GM19438 (cell line): ENCODE measurements at regions not wholly inside any gene's neighbourhood (a gene's known extent, or its start where the extent isn't known, plus 50 kb on each side); places are given as distances from the start of the nearest gene placed in this dataset.
A peak's percentile ranks its signal among the peaks of the same experiment; 100 is the strongest.

Source experiments
- ATAC-seq: cut with Tn5 transposase; IDR thresholded peaks from one replicate; pipeline ENCODE4 v1.9.1; 2021; ENCODE audit warnings: low read depth; ENCODE audit not compliant: unreplicated experiment

DNA sequence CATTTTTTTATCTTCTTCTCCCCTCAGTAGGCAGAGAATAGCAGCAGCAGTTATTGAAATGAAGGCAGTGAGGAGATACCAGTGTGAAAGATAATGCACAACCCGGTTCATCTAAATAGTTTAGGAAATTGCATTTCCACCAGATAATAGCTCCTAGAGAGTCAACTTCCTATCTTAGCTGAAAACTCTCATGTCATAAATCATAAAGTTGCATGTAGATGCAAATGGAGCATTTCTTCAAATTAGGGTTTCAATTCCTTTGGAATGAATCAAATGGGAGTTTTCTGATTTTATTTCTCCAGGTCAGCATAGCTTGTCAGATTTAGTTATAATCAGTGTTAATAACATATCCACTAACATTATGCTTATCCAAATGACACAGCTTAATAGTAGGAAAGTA lies 335.3 kb downstream of the CNTNAP4 start:
- ATAC-seq = no peak

DNA sequence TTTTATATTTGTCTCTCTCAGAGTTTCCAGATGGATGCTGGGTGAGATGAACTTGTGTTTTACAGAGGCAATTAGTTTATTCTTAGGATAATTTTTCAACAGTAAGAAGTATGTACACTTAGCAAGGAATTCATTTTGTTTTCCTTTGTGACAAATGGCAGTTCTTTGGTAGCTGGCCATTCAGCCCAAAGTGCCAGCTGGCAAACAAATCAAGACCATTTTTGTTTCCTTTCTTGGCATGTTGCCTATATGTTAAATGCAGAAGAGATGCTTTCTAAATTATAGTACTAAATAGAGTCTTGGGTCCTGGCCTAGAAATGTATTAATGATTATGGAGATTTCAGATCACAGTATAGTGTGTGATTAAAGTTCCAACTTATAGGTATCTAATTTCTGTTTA lies 337.1 kb downstream of the CNTNAP4 start:
- no peak for ATAC-seq

DNA sequence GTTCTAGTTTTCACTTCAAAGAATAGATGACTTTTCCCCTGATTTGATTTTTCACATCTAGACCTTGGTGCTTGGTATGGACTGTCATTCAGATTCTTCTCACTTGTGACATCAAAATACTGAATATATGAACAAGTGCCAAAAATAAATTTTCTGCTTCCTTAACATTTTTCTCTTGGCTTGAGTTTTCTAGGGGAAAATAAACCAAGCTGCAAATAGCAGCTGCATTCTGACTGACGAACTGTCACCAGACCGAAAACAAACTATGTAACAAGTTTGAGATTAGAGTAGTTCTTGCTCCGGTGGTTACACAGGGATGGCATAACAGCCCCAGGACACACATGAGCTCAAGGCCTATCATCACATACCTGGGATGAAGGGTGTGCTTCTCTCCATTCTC lies 345.7 kb downstream of the CNTNAP4 start:
- ATAC-seq = no peak

DNA sequence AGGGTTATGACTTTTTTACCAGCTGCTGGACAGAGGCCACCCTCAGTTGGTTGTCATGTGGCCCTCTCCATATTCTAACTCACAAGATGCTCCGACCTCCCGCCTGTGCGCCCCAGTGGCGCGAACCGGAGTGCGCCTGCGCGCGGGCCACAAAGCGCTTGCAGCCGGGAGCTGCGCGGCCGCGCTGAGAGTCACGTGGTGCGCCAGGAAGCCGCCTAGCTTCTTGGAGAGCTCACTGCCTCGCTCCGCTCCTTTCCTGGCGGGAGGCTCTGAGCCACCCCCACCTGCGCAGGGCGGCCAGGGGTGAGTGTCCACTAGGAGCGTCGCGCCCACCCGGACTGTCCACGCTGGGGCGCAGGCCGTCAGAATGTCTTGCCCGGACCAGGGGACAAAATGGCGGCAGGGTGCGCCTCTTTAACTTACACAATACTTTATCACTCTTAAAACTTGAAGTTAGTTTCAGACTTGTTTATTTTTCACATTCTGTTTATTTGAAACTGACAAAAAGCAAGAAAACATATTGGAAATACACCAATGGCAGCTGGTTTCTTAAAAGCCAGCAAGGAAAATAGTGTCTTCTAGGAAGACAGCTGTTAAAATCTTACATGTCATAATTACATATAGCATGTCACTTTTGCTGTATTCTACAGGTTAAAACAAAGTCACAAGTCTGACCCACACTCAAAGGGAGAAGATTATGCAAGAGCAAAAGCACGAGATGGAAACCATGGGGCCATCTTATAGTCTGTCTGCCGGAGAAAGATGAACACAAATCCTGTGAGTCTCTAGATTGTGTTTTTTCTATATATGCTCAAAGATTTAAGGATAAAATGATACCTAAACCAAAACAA lies 357.9 kb downstream of the CNTNAP4 start:
- no peak for ATAC-seq

DNA sequence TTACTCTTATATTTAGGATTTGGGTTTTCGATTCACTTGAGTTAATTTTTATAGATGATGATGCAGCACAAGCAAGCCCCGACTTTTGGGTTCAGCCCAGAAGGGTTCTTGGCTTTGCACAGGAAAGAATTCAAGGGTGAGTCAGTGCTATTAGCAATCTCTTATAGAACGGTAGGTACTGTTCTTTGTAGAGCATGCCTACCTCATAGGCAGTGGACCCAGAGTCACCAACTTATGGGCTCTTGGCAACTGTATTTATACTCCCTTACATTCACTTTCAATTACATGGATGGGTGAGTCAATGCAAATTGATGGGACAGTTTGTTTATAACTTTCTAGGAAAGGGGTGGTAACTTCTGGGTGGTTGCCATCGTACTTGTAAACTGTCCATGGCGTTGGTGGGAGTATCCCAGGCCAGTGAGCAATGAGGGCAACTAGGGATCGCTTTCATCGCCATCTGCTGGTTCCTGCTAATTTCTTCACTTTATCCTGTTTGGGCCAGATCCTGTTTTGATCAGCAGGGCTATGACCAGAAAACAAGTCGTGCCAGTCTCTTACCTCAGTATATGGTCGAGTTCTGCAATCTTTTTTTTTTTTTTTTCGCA lies 362.6 kb downstream of the CNTNAP4 start:
- ATAC-seq = no peak

DNA sequence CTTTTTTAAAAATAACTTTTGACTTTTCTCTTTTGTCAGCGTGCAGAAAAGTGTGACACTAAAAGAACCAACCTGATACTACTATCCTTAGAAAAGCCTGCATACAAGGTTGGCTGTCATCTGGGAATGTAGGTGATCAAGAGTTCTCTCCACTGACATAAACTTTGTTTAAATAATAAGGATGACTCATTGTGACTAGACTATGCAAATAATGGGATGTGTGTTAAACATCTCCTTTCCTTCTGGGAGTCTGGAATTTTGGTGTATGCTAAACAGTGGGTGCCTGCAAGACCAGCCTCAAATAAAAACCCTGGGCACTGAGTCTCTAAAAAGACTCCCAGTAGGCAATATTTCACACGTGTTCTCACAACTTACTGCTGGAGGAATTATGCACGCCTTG lies 373.4 kb downstream of the CNTNAP4 start:
- no peak for ATAC-seq

DNA sequence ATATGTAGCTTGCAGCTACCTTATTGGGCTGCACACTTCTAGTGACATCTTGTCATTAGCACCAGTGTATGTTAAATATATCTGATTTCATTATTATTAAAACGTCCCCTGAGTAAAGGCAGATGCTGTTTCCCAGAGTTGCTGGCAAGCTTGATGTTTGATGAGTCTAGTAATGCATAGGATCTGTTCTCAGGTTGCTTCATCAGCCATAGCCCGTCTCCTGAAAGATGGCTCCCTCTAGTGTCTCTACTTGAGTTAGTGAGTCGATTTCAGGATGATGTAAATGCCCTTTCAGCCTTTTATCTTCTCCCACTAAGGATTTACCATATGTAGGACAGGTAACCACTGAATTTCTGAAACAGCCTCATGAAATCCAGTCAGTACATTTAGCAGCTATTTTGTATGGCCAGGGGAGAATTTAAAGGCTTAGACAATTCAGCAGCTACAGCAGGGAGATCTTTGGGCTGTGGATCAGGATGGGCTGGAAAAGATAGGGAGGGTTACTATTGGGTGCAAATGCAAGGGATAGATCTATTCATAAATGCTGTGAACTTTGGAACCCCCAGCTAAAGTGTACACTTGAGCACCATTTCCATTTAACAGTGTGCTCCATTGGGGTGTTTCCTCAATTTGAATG lies 376.3 kb downstream of the CNTNAP4 start:
- no peak for ATAC-seq

DNA sequence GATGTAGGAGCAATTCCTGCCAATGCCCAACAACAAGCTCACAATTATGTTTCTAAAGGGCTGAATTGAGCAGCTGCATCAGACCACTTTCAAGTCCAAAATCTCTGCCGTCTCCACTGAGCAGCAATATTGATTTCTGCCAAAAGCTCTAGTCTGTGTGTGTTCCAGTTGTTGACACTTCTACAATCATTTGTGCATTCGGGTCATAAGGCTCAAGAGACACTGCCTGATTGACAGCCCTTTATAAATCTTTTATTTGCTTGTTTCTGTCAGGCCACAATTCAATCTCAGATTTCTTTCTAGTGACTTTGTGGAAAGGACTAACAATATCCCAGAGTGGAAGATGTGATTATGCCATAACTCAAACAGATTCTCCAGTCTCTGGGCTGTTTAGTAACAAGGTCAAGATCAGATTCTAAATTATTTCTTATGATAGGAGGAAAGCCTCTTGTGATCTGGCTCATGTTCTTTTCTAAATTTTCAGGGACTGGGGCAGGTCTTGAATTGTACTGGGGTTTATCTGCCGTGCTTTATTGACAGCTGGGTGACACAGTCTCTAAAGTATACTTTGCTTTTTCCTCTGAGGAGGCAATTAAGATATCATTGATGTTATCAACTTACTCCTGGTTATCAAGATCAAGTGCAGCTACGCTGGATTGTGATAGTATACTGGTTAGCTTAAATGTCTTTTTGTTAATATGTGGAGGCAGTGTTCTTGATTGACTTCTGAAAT lies 377.1 kb downstream of the CNTNAP4 start:
- no peak for ATAC-seq

DNA sequence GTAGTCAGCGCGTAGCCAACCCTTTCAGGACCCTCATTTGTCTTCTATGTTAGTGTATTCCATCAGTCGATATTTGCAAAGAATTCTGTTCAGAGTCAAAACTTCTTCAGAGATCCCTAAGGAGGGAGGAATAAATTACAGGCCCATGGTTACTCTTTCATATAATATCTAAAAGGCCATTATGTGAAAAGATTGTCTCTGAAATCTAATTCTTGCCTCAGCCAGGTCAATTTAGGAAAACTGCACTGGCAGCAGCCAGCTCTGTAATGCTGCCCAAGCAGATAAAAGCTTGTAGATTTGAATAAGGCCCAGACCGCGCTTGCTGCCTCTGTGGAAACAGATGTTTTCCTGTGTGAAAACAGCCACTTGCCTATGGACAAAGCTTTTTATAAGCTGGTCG lies 379.8 kb downstream of the CNTNAP4 start:
- ATAC-seq = no peak

DNA sequence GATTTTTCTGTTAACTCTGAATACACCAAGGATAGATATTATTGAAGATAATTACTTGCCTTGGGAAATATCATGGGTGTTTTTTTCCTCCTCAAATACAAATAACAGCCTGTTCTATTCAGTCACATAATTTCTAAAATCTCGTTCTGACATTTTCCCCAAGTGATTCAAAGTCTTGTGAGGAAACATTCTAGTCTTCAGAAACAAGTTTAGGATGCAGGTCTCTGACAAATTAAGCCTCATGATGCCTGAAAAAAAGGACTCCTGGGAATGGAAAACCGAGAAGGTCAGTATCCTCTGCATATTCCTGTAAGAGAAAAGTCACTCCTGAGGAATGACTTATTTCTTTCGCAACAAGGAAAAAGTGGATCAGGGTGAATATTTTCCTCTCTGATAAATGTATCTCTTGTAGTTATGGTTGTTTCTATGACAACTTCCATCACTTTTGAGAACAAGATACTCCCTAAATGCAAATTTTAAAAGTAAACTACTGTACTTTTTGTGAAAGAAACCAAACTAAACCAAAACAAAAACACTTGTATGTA lies 384.6 kb downstream of the CNTNAP4 start:
- no peak for ATAC-seq

DNA sequence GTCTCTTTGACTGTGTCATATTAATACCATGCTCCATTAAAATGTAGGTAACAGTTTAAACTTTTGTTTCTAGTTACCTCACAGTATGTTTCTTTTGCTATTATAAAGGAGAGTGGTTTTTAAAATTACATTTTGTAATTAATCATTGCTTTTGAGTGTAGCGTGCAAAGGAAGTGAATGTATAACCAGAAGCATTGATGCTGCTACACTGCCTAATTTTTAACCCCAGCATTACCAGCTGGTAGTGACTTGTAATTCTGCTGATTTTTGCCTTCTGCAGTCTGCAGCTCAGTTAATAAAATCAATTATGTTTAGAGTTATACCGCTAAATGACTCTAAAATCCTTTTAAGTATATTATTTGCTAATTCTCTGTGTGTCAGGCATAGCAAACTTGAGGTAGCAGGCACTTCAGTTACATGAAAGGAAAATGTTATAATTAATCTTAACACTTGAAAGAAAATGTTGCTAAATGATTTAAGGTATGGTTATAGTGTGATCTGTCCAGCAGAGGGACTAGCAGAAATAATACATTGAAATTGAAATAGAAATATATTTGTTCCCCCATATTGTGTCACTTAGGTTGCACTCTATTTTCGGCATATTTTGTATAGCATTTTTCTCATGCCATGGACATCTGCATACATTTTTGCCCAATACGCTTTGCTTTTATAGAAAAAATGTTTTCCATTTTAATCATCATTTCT lies 388.5 kb downstream of the CNTNAP4 start:
- ATAC-seq = no peak

DNA sequence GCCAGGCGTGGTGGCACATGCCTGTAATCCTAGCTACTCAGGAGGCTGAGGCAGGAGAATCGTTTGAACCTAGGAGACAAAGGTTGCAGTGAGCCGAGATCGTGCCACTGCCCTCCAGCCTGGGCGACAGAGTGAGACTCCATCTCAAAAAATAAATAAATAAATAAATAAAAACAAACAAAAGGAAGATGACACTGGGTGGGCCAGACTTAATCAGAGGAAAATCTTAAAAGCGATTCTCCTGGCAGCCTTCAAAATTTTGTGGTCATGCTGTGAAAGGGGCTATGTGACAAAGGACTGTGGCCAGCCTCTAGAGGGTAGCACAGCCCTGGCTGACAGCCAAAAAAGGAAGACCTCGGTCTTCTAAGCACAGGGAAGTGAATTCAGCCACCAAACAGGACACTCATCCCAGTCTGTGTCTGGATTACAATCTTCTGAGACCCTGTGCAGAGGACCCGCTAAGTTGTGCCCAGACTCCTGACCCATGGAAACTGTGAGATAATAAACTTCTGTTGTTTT lies 391.1 kb downstream of the CNTNAP4 start:
- ATAC-seq = no peak

DNA sequence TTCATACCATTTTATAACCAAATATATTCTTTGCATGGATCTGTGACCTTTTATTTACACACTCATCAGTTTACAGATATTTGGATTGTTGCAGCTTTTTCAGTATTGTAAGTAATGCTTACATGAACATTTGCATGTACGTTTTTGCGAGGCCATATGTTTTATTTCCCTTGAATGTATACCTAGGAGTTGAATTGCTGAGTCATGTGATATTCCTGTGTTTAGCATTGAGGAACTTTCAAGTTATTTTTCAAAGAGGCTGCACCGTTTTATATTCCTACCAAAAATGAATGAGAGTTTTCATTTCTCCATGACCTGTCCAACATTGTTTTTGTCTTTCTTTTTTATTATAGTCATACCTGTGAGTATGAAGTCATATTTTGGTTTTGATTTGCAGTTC lies 392.1 kb downstream of the CNTNAP4 start:
- no peak for ATAC-seq

DNA sequence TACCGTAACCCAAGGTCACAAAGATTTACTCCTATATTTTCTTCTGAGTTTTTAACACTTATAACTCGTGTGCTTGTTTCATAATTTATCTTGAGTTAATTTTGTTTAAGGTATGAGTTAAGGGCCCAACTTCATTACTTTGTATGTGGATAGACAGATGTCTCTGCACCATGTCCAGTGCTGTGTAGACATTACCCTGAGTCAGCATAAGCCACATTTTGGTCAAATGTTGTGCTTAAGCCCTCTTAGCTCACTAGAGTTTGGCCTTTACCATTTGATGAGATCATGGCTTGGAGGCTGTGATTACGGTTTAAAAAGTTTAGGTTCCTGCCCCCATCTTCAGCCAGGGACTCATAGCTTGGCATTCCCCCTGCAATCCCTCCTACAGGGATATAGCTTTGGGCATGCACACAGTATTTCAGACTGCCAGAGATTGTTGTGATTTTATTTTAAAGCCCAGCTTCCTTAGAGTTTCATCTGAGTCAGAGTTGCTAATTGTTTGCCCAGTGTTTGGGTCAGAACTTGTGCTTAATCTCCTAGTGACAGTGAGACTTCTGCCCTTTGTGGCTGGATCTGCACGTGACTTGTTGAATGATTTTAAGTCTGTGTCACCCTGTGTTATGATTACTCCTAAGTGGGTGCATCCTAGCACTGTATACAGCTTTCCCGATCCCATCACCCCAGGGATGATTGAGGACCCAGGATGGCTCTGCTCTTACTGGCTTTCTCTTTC lies 393.1 kb downstream of the CNTNAP4 start:
- no peak for ATAC-seq

DNA sequence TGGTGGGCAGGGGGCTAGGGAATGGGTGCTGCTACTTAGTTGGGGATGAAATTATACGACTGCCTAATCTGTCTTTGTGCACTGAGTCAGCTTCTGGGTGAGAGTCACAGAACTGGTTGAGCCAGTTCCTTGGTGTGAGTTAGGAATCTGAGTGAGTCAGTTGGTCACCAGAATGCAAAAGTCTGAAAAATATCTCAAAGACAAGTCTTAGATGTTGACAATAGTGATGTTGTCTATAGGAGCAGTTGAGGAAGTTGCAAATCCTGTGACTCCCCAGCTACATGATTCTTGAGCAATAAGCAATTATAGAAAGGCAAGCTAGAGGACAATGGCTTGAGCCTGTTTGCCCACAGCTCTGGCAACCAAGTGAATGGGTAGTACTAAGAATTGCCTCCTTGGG lies 399.2 kb downstream of the CNTNAP4 start:
- no peak for ATAC-seq

DNA sequence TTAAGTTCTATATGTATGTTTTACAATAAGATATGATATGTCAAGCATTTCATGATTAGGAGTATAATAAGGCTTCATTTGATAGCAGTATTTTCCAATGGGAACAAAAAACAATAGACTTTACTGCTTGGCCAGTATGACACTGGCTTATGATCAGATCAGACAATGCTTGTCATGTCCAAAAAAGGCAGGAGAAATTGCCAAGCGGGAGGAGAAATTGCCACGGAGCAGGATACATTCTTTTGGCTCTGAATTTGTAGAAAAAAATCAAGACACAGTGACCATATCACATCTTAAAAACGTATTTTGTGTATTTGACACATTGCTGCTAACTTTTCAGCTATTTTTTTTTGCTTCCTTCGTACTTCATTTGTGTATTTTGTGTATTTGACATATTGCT lies 404.1 kb downstream of the CNTNAP4 start:
- no peak for ATAC-seq

DNA sequence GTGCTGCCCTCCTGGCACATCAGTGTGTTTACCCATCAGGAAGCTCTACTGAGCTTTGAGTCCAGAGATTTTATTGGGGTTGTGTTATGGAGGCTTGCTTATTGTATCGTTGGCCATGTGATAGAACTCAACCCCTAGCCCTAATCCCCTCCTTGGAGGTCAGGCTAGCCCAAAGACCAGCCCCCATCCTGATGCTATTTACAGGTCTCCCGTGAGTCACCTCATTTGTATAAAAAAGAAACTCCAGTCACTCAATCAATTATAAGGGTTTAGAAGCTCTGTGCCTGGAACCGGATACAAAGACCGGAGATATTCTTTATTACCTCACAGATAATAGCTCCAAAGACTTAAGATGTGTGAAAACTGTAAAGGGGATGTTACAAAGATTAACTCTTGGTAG lies 405.9 kb downstream of the CNTNAP4 start:
- no peak for ATAC-seq

DNA sequence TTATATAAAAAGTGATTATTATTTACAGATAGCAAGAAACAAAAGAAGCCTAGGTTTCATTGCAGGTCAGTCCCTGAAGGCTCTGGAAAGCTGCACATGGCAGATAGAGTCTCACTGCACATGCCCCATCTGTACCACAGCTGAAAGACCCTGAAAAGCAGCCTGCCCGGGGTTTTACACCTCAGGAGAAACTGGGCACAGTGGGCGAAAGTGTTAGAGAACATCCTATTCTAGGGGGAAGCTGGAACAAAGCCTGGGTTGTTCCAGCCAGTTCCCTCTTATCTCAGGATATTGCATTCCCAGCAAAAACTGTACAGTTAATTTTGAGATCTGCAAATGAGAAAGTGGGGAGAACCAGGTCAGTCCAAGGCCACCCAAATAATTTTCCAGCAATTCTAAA lies 419.7 kb downstream of the CNTNAP4 start:
- ATAC-seq = no peak

DNA sequence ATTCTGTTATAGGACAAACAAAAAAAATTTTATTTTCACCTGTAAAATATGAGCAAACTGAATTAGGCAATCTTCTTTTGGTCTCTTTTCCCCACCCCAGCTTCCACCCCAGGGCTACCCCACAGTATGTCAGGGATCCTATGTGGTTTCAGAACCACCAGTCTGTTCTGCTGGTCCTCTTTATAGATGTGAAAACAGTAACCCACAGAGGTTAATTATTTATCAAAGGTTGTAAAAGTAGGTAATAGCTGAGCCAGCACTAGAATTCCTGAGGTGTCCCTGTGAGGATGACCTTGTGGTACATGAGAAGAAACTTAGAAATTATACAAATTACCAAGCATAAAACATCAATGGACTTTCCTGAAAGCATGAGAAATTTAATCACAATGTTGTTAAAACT lies 428.7 kb downstream of the CNTNAP4 start:
- peak; percentile 68 for ATAC-seq
